PFSK-1 (cell line): ENCODE measurements at regions not wholly inside any gene's neighbourhood (a gene's known extent, or its start where the extent isn't known, plus 50 kb on each side); places are given as distances from the start of the nearest gene placed in this dataset.

ENCODE experiments used
- FOXP2 ChIP-seq: optimal IDR thresholded peaks from 2 replicates; pipeline ENCODE3; 2011; ENCODE audit warnings: borderline replicate concordance, control low read depth, inconsistent platforms; ENCODE audit not compliant: insufficient read depth; ENCODE audit errors: extremely low read length, extremely low read depth
- POLR2AphosphoS5 ChIP-seq: IDR thresholded peaks from 2 replicates; pipeline ENCODE4 v1.6.1; 2012; ENCODE audit warnings: low read depth, mild to moderate bottlenecking, control low read depth, low read length, moderate library complexity
- REST ChIP-seq, 2 experiments: IDR thresholded peaks; 2 replicates each; pipeline versions ENCODE4 v1.6.1 to v1.8.0; 2011 to 2012; ENCODE audit warnings: low read depth in 2 of 2, low read length in 2 of 2, control low read depth in 1 of 2, inconsistent platforms in 1 of 2, mild to moderate bottlenecking in 1 of 2, moderate library complexity in 1 of 2; ENCODE audit not compliant: insufficient read depth in 1 of 2
- SIN3A ChIP-seq: IDR thresholded peaks from 2 replicates; pipeline ENCODE4 v1.6.1; 2012; ENCODE audit warnings: mild to moderate bottlenecking, low read length, moderate library complexity, borderline replicate concordance; ENCODE audit not compliant: insufficient read depth
- TAF1 ChIP-seq: IDR thresholded peaks from 2 replicates; pipeline ENCODE4 v1.6.1; 2012; ENCODE audit warnings: low read length, control low read depth, borderline replicate concordance; ENCODE audit not compliant: insufficient read depth

DNA sequence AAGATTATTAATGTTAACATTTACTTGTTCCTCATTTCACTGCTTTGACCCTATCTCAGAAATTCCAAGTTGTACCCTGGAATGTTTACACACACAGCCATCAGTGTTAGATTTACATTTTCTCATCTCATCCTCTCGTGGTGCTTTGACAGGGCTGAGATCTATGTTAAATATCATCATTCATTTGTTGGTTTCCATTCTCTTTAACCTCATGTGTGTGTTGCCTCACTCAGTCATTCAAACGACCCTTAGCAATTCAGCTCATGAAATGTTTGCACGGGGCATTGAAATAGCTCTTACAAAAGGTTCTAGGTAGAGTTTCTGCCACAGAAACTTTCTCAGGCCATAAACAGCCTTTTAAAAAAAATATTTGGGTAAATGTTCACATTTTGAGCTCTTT, 369.6 kb upstream of the MAF start:
- TF ChIP-seq REST (IDR thresholded peaks at IDR 0.05; ENCODE audit: insufficient read depth in 1 of 2, low read depth in 2 of 2, low read length in 2 of 2) (no peak), TAF1 (no peak), FOXP2 (no peak), POLR2AphosphoS5 (no peak), SIN3A (no peak)

DNA sequence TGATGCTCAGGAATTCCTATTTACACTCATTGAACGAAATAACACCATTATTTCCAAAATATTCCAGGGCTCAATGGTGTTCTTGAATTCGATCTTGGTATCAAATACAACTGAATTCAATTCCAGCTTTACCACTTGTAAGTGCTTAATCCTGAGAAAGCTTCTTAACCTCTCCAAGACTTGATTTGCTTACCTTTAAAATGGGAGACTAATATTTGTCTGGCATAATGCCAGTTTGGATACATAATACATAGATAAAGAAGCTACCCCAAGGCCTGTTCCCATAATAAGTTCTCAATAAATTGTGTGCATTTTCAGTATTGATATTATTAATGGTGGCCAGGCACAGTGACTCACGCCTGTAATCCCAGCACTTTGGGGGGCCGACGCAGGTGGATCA, 368.9 kb upstream of the MAF start:
- TF ChIP-seq FOXP2 (no peak), POLR2AphosphoS5 (no peak), SIN3A (no peak), REST (IDR thresholded peaks at IDR 0.05; ENCODE audit: insufficient read depth in 1 of 2, low read depth in 2 of 2, low read length in 2 of 2) (no peak), TAF1 (no peak)

- TF ChIP-seq REST (IDR thresholded peaks at IDR 0.05; ENCODE audit: insufficient read depth in 1 of 2, low read depth in 2 of 2, low read length in 2 of 2) = no peak
- no peak for TF ChIP-seq FOXP2
- no peak for TF ChIP-seq TAF1
- TF ChIP-seq SIN3A = no peak
- no peak for TF ChIP-seq POLR2AphosphoS5
Observed at GRCh38 chr16:79966226-79966625, 365.7 kb upstream of the MAF start.

- TF ChIP-seq TAF1 (no peak), FOXP2 (no peak), POLR2AphosphoS5 (no peak), REST (IDR thresholded peaks at IDR 0.05; ENCODE audit: insufficient read depth in 1 of 2, low read depth in 2 of 2, low read length in 2 of 2) (no peak)
Observed at GRCh38 chr16:79965718-79966117, 365.2 kb upstream of the MAF start.

DNA sequence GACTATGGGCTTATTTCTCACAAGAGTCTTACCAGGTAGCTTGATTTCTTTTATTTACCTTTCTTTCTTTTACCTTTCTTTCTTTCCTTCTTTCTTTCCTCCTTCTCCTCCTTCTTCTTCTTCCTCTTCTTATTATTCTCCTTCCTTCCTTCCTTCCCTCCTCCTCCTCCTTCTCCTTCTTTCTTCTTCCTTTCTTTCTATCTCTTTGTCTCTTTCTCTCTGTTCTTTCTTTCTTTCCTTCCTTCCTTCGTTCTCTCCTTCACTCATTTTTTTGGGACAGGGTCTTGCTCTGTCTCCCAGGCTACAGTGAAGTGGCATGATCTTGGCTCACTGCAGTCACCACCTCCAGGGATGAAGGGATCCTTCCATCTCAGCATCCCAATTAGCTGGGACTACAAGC, 363.6 kb upstream of the MAF start:
- TF ChIP-seq POLR2AphosphoS5 (no peak), TAF1 (no peak), REST (IDR thresholded peaks at IDR 0.05; ENCODE audit: insufficient read depth in 1 of 2, low read depth in 2 of 2, low read length in 2 of 2) (no peak)
